ENCODE measurements at regions not wholly inside any gene's neighbourhood (a gene's known extent, or its start where the extent isn't known, plus 50 kb on each side); places are given as distances from the start of the nearest gene placed in this dataset.

- Histone ChIP-seq H2BK15ac (ENCODE audit: low read depth, low read length) (no peak overlapping the region), H4K20me1 (ENCODE audit: control insufficient read depth, insufficient read depth, insufficient read length) (no peaks in the 10 kb centered on the region), H2AFZ (ENCODE audit: low read length) (no peak overlapping the region), H3K56ac (ENCODE audit: insufficient read length, low read depth, low read length) (no peak overlapping the region), H2BK12ac (ENCODE audit: insufficient read length, low read depth, low read length) (no peak overlapping the region), H3K9me3 (ENCODE audit: control insufficient read depth, low read depth, low read length) (no peaks in the 10 kb centered on the region), H3K18ac (ENCODE audit: insufficient read length, low read depth, low read length) (no peak overlapping the region), H3K9ac (ENCODE audit: extremely low read depth, insufficient read length, low read length) (no peak overlapping the region), H3K4me1 (ENCODE audit: insufficient read depth, low read length) (no peaks in the 10 kb centered on the region), H2BK120ac (ENCODE audit: low read depth, low read length, poor library complexity, severe bottlenecking) (no peak overlapping the region), H4K91ac (ENCODE audit: insufficient read length, low read depth, low read length) (no peak overlapping the region), H3K23me2 (ENCODE audit: insufficient read length, low read depth, low read length, poor library complexity, severe bottlenecking) (no peaks in the 10 kb centered on the region), H2BK5ac (ENCODE audit: insufficient read length, low read length) (no peak overlapping the region), H3K23ac (ENCODE audit: insufficient read length, low read depth, low read length) (no peak overlapping the region), H3K79me2 (ENCODE audit: insufficient read depth, low read length) (no peaks in the 10 kb centered on the region), H4K5ac (ENCODE audit: insufficient read length, low read depth, low read length) (no peak overlapping the region), H2AK5ac (ENCODE audit: insufficient read length, low read length) (no peak overlapping the region), H3K27ac (ENCODE audit: insufficient read length, low read depth, low read length) (no peak overlapping the region), H3K14ac (ENCODE audit: insufficient read depth, low read length) (no peak overlapping the region), H3K79me1 (ENCODE audit: insufficient read depth, low read depth, low read length, poor library complexity, severe bottlenecking) (no peaks in the 10 kb centered on the region), H3K27me3 (ENCODE audit: insufficient read depth, low read length) (no peaks in the 10 kb centered on the region), H2BK20ac (ENCODE audit: low read depth, low read length, poor library complexity, severe bottlenecking) (no peak overlapping the region), H3K4ac (ENCODE audit: low read depth, low read length) (no peak overlapping the region), H4K8ac (replicated peaks; ENCODE audit: insufficient read length, low read depth, low read length) (no peak overlapping the region), H3K4me2 (ENCODE audit: insufficient read depth, insufficient read length, low read length) (no peak overlapping the region), H3T11ph (ENCODE audit: low read length) (no peak overlapping the region)
- Mint-ChIP-seq H3K27ac (no peak overlapping the region), H3K36me3 (ENCODE audit: insufficient read depth in 1 of 3, low read depth in 3 of 3) (no peaks in the 10 kb centered on the region), H3K4me1 (no peaks in the 10 kb centered on the region), H3K4me3 (no peak overlapping the region), H3K27me3 (ENCODE audit: low read depth) (no peaks in the 10 kb centered on the region), H3K9me3 (no peaks in the 10 kb centered on the region)
- no peak for TF ChIP-seq CTCF (conservative IDR thresholded peaks at IDR 0.05)
- no CpG with 5 or more reads among the region's 1 CpG for WGBS (ENCODE audit: extremely low coverage, insufficient read length, low lambda C conversion rate)
- DNase-seq: no peak
Measured at GRCh38 chr13:57815600-57815999, 184.1 kb downstream of the PCDH17 start.
